T-cell (primary cell): ENCODE measurements at regions not wholly inside any gene's neighbourhood (a gene's known extent, or its start where the extent isn't known, plus 50 kb on each side); places are given as distances from the start of the nearest gene placed in this dataset.

Experiments
- ATAC-seq, 4 experiments: fragments of 200-7000 bp in 3 of 4; fragments of 150-1000 bp in 1 of 4; cut with Tn5 transposase; replicated peaks in 1 of 4; 1 replicate in 3 of 4; 2 replicates in 1 of 4; pipeline ENCODE4 v1.10.0; 2021; ENCODE audit warnings: moderate library complexity in 3 of 4, mild to moderate bottlenecking in 2 of 4, moderate number of reproducible peaks in 1 of 4
- CTCF ChIA-PET, 2 donors: fragments of 300-600 bp; sonication (Branson Sonifier 250); formaldehyde crosslinking; loops; one replicate each; lab custom pipeline; 2022; ENCODE audit warnings: antibody characterized with exemption in 2 of 2; lab: Charles Lee
- POLR2A ChIA-PET, 2 donors: fragments of 300-600 bp; sonication (Branson Sonifier 250); formaldehyde crosslinking; loops; one replicate each; lab custom pipeline; 2022; ENCODE audit warnings: antibody characterized with exemption in 2 of 2; lab: Charles Lee
- DNase-seq, 35 experiments: peaks; one replicate each; pipeline versions ENCODE4 v3.0.0 to v3.0.0-alpha.2; 2013 to 2023
- H3K27ac ChIP-seq: one replicate; pipeline ENCODE4 v1.5.1; 2013; ENCODE audit warnings: low read length
- H3K27me3 ChIP-seq, 2 experiments: replicated peaks in 1 of 2; 1 replicate in 1 of 2; 2 replicates in 1 of 2; pipeline versions ENCODE4 v1.6.1 to v1.7.0; 2013; ENCODE audit warnings: low read length in 1 of 2, mixed read lengths in 1 of 2; ENCODE audit not compliant: control insufficient read depth in 2 of 2, insufficient read depth in 2 of 2; ENCODE audit errors: extremely low read depth in 1 of 2
- H3K36me3 ChIP-seq, 2 donors: 1 replicate in 1 of 2; 2 replicates in 1 of 2; pipeline versions ENCODE4 v1.6.1 to v1.7.0; 2013; ENCODE audit warnings: low read length in 1 of 2; ENCODE audit not compliant: control insufficient read depth in 2 of 2, insufficient read depth in 1 of 2; ENCODE audit errors: extremely low read depth in 1 of 2
- H3K4me1 ChIP-seq, 2 experiments: 1 replicate in 1 of 2; 2 replicates in 1 of 2; pipeline versions ENCODE4 v1.6.1 to v1.7.0; 2013; ENCODE audit warnings: low read length in 2 of 2, mixed read lengths in 1 of 2; ENCODE audit not compliant: insufficient read depth in 2 of 2, control insufficient read depth in 1 of 2; ENCODE audit errors: extremely low read depth in 1 of 2
- H3K4me3 ChIP-seq, 2 donors: 1 replicate in 1 of 2; 2 replicates in 1 of 2; pipeline versions ENCODE4 v1.5.1 to v1.7.0; 2013; ENCODE audit warnings: mild to moderate bottlenecking in 2 of 2, low read length in 1 of 2, moderate library complexity in 1 of 2; ENCODE audit not compliant: control insufficient read depth in 1 of 2; ENCODE audit errors: extremely low read depth in 1 of 2
- H3K9me3 ChIP-seq: 2 replicates; pipeline ENCODE4 v1.7.0; 2013
- H3K27ac Mint-ChIP-seq, 2 donors: one replicate each; pipeline ENCODE4 v1.8.0; 2020 to 2021; ENCODE audit warnings: mild to moderate bottlenecking in 2 of 2, mixed read lengths in 2 of 2
- H3K27me3 Mint-ChIP-seq, 2 donors: one replicate each; pipeline ENCODE4 v1.8.0; 2021 to 2022; ENCODE audit warnings: mixed read lengths in 2 of 2
- H3K36me3 Mint-ChIP-seq: one replicate; pipeline ENCODE4 v1.8.0; 2021; ENCODE audit warnings: mixed read lengths
- H3K4me1 Mint-ChIP-seq, 3 donors: one replicate each; pipeline ENCODE4 v1.8.0; 2020 to 2022; ENCODE audit warnings: mixed read lengths in 3 of 3, mild to moderate bottlenecking in 1 of 3
- H3K4me3 Mint-ChIP-seq, 3 donors: one replicate each; pipeline ENCODE4 v1.8.0; 2020 to 2022; ENCODE audit warnings: mild to moderate bottlenecking in 3 of 3, mixed read lengths in 3 of 3, moderate library complexity in 3 of 3
- H3K9me3 Mint-ChIP-seq, 3 donors: one replicate each; pipeline ENCODE4 v1.8.0; 2020 to 2022; ENCODE audit warnings: mixed read lengths in 3 of 3
- WGBS: methylation state at CpG from one replicate; pipeline ENCODE4 v1.1.5; 2013; ENCODE audit warnings: missing lambda C conversion rate; ENCODE audit not compliant: insufficient coverage; 5-methylcytosine and 5-hydroxymethylcytosine counted together

- no peaks in the 10 kb centered on the region for H3K36me3 Mint-ChIP-seq
- no CpG with 5 or more reads among the region's 6 CpGs for WGBS
- no peak overlapping the region for H3K27ac Mint-ChIP-seq
- Histone ChIP-seq H3K9me3 (no peaks in the 10 kb centered on the region), H3K4me1 (peaks cover 10 to 18% of the 10 kb centered on the region in 2 experiments), H3K36me3 (no peaks in the 10 kb centered on the region), H3K4me3 (no peak overlapping the region), H3K27ac (no peak overlapping the region), H3K27me3 (no peaks in the 10 kb centered on the region)
- peaks cover 24 to 29% (median 25%) of the 10 kb centered on the region in 3 donors for H3K4me1 Mint-ChIP-seq
- ATAC-seq (no peak), DNase-seq (no peak)
- H3K4me3 Mint-ChIP-seq, result no peak overlapping the region
- no peaks in the 10 kb centered on the region for H3K9me3 Mint-ChIP-seq
- CTCF ChIA-PET, result interaction anchor here (0.9 kb wide), 2 partner anchors 15 to 175 kb away, joined by 3 read pairs; no protein-coding TSS in a partner anchor
- H3K27me3 Mint-ChIP-seq, result peaks cover 0 to 7% of the 10 kb centered on the region in 2 donors
- POLR2A ChIA-PET, result no interaction called here
These were observed 122.5 kb upstream of the TEX13D start for GRCh38 chrX:124209792-124210576.

DNA sequence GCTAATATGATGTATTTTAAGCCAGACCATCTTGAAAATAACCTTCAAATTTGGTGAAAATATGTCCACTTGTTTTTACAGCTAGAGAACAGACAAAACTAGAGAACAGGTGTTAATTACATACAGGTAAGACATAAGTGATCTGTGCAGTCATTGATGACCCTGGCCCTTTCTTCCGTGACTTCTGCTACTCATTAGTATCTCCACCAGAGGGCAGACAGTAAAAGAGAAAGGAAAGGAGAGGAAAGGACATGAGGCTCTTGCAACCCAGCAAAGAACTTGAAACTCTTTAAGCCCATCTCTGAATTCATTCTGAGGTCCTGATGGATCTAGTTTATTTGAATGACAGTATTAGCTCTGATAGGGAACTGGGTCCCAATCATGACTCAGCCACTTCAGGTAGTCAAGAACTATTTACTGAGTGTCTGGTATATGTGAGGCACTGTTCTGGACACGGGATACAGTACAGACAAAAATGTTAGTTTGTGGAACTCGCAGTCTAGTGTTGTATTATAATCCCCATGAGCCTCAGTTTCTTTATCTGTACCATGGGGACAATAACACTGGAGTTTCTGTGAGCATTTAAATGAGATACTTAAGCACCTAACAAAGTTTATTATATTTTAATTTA, 121.0 kb upstream of the TEX13D start:
- H3K4me3 Mint-ChIP-seq, result no peak overlapping the region
- peaks cover 38 to 43% (median 39%) of the 10 kb centered on the region in 3 donors for H3K4me1 Mint-ChIP-seq
- ChIA-PET CTCF (no interaction called here), POLR2A (no interaction called here)
- Histone ChIP-seq H3K36me3 (no peaks in the 10 kb centered on the region), H3K4me3 (no peak overlapping the region), H3K9me3 (no peaks in the 10 kb centered on the region), H3K27ac (no peak overlapping the region), H3K4me1 (peaks cover 23 to 27% of the 10 kb centered on the region in 2 experiments), H3K27me3 (no peaks in the 10 kb centered on the region)
- no peak overlapping the region for H3K27ac Mint-ChIP-seq
- H3K27me3 Mint-ChIP-seq, result peaks cover 0 to 7% of the 10 kb centered on the region in 2 donors
- DNase-seq (peak in 5 of 35 experiments; percentile 13 to 64 (median 22)), ATAC-seq (peak; percentile 48 to 84 (median 80))
- no peaks in the 10 kb centered on the region for H3K36me3 Mint-ChIP-seq
- WGBS, result no CpG with 5 or more reads among the region's 3 CpGs
- H3K9me3 Mint-ChIP-seq, result no peaks in the 10 kb centered on the region

GRCh38 chrX:124212622-124213021, 119.8 kb upstream of the TEX13D start:
- no peaks in the 10 kb centered on the region for H3K27me3 ChIP-seq
- H3K36me3 ChIP-seq, result no peaks in the 10 kb centered on the region
- peak overlapping the region; percentile 19 to 69 for H3K27ac Mint-ChIP-seq
- H3K36me3 Mint-ChIP-seq, result no peaks in the 10 kb centered on the region
- CTCF ChIA-PET, result no interaction called here
- H3K9me3 Mint-ChIP-seq, result no peaks in the 10 kb centered on the region
- no peak overlapping the region for H3K4me3 ChIP-seq
- H3K27me3 Mint-ChIP-seq, result peaks cover 0 to 3% of the 10 kb centered on the region in 2 donors
- no peak overlapping the region for H3K4me3 Mint-ChIP-seq
- POLR2A ChIA-PET, result no interaction called here
- peaks cover 34 to 36% of the 10 kb centered on the region in 2 experiments for H3K4me1 ChIP-seq
- H3K27ac ChIP-seq, result no peak overlapping the region
- DNase-seq, result peak in 8 of 35 experiments; percentile 4 to 41 (median 16)
- no peaks in the 10 kb centered on the region for H3K9me3 ChIP-seq
- H3K4me1 Mint-ChIP-seq, result peaks cover 50 to 55% (median 51%) of the 10 kb centered on the region in 3 donors
- peak; percentile 40 to 63 (median 53) for ATAC-seq
- WGBS, result no CpG with 5 or more reads among the region's 3 CpGs

DNA sequence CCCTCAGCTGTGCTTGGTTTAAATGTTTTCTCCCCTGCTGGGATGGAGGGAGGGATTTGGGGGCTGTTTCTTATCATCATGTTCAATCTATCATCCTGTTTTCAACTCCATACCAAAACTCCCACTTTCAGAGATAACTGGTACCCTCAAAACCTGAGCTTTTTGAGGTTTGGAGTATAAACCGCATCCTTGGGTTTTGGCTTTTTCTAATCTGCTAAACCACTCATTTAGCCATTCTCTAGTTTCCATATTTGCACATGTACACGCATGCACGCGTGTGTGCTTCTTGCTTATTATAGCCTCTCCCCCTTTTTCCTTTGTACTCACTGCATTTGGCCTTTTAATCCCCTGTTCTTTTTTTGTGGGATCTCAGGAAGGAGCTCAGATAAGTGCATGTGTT, 116.7 kb upstream of the TEX13D start:
- WGBS, result no CpG with 5 or more reads among the region's 4 CpGs
- Mint-ChIP-seq H3K4me3 (peak overlapping the region in 1 of 3 donors; percentile 71), H3K4me1 (peaks cover 77 to 79% (median 78%) of the 10 kb centered on the region in 3 donors), H3K27ac (peak overlapping the region; percentile 86 to 99), H3K36me3 (no peaks in the 10 kb centered on the region), H3K9me3 (no peaks in the 10 kb centered on the region), H3K27me3 (no peaks in the 10 kb centered on the region)
- peak overlapping the region; percentile 83 for H3K27ac ChIP-seq
- H3K27me3 ChIP-seq, result no peaks in the 10 kb centered on the region
- no peak for DNase-seq
- no peak overlapping the region for H3K4me3 ChIP-seq
- H3K4me1 ChIP-seq, result peaks cover 47 to 51% of the 10 kb centered on the region in 2 experiments
- ChIA-PET CTCF (interaction anchor here in 1 of 2 donors (0.5 kb wide), 1 partner anchor 103 kb away, joined by 3 read pairs; no protein-coding TSS in a partner anchor), POLR2A (no interaction called here)
- no peaks in the 10 kb centered on the region for H3K36me3 ChIP-seq
- H3K9me3 ChIP-seq, result no peaks in the 10 kb centered on the region
- no peak for ATAC-seq

DNA sequence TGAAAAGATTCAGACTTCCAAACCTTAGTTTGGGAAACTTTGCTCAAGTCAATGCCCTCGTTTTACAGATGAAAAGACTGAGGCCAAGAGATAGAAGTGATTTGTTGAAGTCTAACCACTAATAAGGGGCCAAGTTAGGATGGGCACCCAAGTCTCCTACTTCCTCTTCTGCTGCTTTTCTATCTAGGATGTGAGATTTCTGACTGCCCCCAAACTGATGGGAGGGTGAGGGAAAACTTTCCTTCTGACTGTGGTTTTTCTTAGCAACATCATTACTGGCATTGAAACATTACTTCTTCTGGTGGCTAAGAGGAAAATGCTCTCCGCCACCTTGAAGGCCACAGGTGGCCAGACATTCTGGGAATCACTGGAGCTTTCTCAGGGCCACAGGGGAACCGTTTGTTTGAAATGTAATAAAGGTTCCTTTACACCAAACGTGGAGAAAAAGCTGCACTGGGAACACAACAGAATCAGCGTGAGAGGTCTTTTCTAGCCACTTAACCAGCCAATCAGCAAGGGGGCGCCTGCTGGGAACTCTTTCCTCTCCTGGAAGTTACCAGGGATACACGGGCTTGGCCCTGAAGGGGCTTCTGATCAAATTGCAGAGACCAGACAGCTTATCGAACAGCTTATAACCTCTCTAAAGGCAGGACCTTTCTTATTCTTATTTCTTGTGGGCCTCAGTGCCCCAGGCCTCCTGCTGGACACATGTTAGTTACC, 115.9 kb upstream of the TEX13D start:
- H3K27me3 ChIP-seq, result no peaks in the 10 kb centered on the region
- H3K9me3 ChIP-seq, result no peaks in the 10 kb centered on the region
- H3K27ac Mint-ChIP-seq, result peak overlapping the region; percentile 86 to 99
- H3K4me1 ChIP-seq, result peaks cover 48 to 51% of the 10 kb centered on the region in 2 experiments
- no CpG with 5 or more reads among the region's 8 CpGs for WGBS
- DNase-seq (no peak), ATAC-seq (no peak)
- ChIA-PET CTCF (interaction anchor here in 1 of 2 donors (0.6 kb wide), 1 partner anchor 15 kb away, joined by 3 read pairs; no protein-coding TSS in a partner anchor), POLR2A (interaction anchor here (0.6 to 1.0 kb wide), 3 partner anchors 36 to 257 kb away, joined by 3 to 4 read pairs (median 3); no protein-coding TSS in a partner anchor)
- no peaks in the 10 kb centered on the region for H3K36me3 Mint-ChIP-seq
- no peaks in the 10 kb centered on the region for H3K27me3 Mint-ChIP-seq
- H3K36me3 ChIP-seq, result no peaks in the 10 kb centered on the region
- H3K4me3 Mint-ChIP-seq, result peak overlapping the region in 1 of 3 donors; percentile 71
- peak overlapping the region; percentile 83 for H3K27ac ChIP-seq
- no peaks in the 10 kb centered on the region for H3K9me3 Mint-ChIP-seq
- H3K4me3 ChIP-seq, result no peak overlapping the region
- H3K4me1 Mint-ChIP-seq, result peaks cover 75 to 82% (median 77%) of the 10 kb centered on the region in 3 donors
